ENCODE measurements at regions not wholly inside any gene's neighbourhood (a gene's known extent, or its start where the extent isn't known, plus 50 kb on each side); places are given as distances from the start of the nearest gene placed in this dataset.
A peak's percentile ranks its signal among the peaks of the same experiment; 100 is the strongest.

GRCh38 chr17:56727876-56728617 lies 105.7 kb downstream of the C17orf67 start:
- TF ChIP-seq POLR2AphosphoS5 (IDR thresholded peaks at IDR 0.05; ENCODE audit: low read depth, low read length) (no peak), FOXP2 (optimal IDR thresholded peaks at IDR 0.05; ENCODE audit: borderline replicate concordance, extremely low read depth, extremely low read length, insufficient read depth) (no peak), TAF1 (IDR thresholded peaks at IDR 0.05; ENCODE audit: borderline replicate concordance, insufficient read depth, low read length) (no peak), SIN3A (IDR thresholded peaks at IDR 0.05; ENCODE audit: borderline replicate concordance, insufficient read depth, low read length) (no peak), REST (IDR thresholded peaks at IDR 0.05; ENCODE audit: insufficient read depth in 1 of 2, low read depth in 2 of 2, low read length in 2 of 2) (no peak)

GRCh38 chr17:56733833-56734232 lies 99.9 kb downstream of the C17orf67 start:
- TF ChIP-seq FOXP2 (optimal IDR thresholded peaks at IDR 0.05; ENCODE audit: borderline replicate concordance, extremely low read depth, extremely low read length, insufficient read depth), result no peak
- no peak for TF ChIP-seq POLR2AphosphoS5 (IDR thresholded peaks at IDR 0.05; ENCODE audit: low read depth, low read length)
- TF ChIP-seq REST (IDR thresholded peaks at IDR 0.05; ENCODE audit: insufficient read depth in 1 of 2, low read depth in 2 of 2, low read length in 2 of 2), result no peak
- TF ChIP-seq TAF1 (IDR thresholded peaks at IDR 0.05; ENCODE audit: borderline replicate concordance, insufficient read depth, low read length), result no peak
- TF ChIP-seq SIN3A (IDR thresholded peaks at IDR 0.05; ENCODE audit: borderline replicate concordance, insufficient read depth, low read length), result no peak

- TF ChIP-seq FOXP2 (optimal IDR thresholded peaks at IDR 0.05; ENCODE audit: borderline replicate concordance, extremely low read depth, extremely low read length, insufficient read depth), result no peak
- TF ChIP-seq POLR2AphosphoS5 (IDR thresholded peaks at IDR 0.05; ENCODE audit: low read depth, low read length), result no peak
These were observed 97.9 kb downstream of the C17orf67 start for GRCh38 chr17:56735842-56736241.

GRCh38 chr17:56737421-56738161 lies 96.1 kb downstream of the C17orf67 start:
- no peak for TF ChIP-seq SIN3A (IDR thresholded peaks at IDR 0.05; ENCODE audit: borderline replicate concordance, insufficient read depth, low read length)
- peak; percentile 55 for TF ChIP-seq FOXP2 (optimal IDR thresholded peaks at IDR 0.05; ENCODE audit: borderline replicate concordance, extremely low read depth, extremely low read length, insufficient read depth)

- TF ChIP-seq TAF1 (IDR thresholded peaks at IDR 0.05; ENCODE audit: borderline replicate concordance, insufficient read depth, low read length) (no peak), SIN3A (IDR thresholded peaks at IDR 0.05; ENCODE audit: borderline replicate concordance, insufficient read depth, low read length) (no peak)
These were observed 94.3 kb downstream of the C17orf67 start for GRCh38 chr17:56739376-56739775.

GRCh38 chr17:56739776-56740175 lies 93.9 kb downstream of the C17orf67 start:
- no peak for TF ChIP-seq TAF1 (IDR thresholded peaks at IDR 0.05; ENCODE audit: borderline replicate concordance, insufficient read depth, low read length)
- TF ChIP-seq REST (IDR thresholded peaks at IDR 0.05; ENCODE audit: insufficient read depth in 1 of 2, low read depth in 2 of 2, low read length in 2 of 2), result no peak
- TF ChIP-seq SIN3A (IDR thresholded peaks at IDR 0.05; ENCODE audit: borderline replicate concordance, insufficient read depth, low read length), result no peak
- no peak for TF ChIP-seq POLR2AphosphoS5 (IDR thresholded peaks at IDR 0.05; ENCODE audit: low read depth, low read length)
- TF ChIP-seq FOXP2 (optimal IDR thresholded peaks at IDR 0.05; ENCODE audit: borderline replicate concordance, extremely low read depth, extremely low read length, insufficient read depth), result no peak
